Smooth muscle cell (in vitro differentiated cells): ENCODE measurements at regions not wholly inside any gene's neighbourhood (a gene's known extent, or its start where the extent isn't known, plus 50 kb on each side); places are given as distances from the start of the nearest gene placed in this dataset.

ENCODE experiments used
- DNase-seq: peaks from one replicate; lab custom pipeline; 2025; ENCODE audit not compliant: unreplicated experiment; lab: John Stamatoyannopoulos, UW
- H2AFZ ChIP-seq: fragments of 200-600 bp; sonication (generic); 2 replicates; pipeline ENCODE4 v1.6.0; 2016; ENCODE audit warnings: antibody characterized with exemption, low read depth, mild to moderate bottlenecking
- H3F3A ChIP-seq: fragments of 200-600 bp; sonication (generic); 2 replicates; pipeline ENCODE4 v1.6.0; 2017; ENCODE audit warnings: antibody characterized with exemption, low read depth
- H3K27ac ChIP-seq: fragments of 200-600 bp; sonication (generic); 2 replicates; pipeline ENCODE4 v1.5.1; 2016; ENCODE audit warnings: low read depth, mild to moderate bottlenecking
- H3K27me3 ChIP-seq: fragments of 200-600 bp; sonication (generic); 2 replicates; pipeline ENCODE4 v1.6.1; 2016; ENCODE audit warnings: low read depth, mild to moderate bottlenecking
- H3K36me3 ChIP-seq: fragments of 200-600 bp; sonication (generic); 2 replicates; pipeline ENCODE4 v1.5.1; 2016; ENCODE audit warnings: low read depth
- H3K4me1 ChIP-seq: fragments of 200-600 bp; sonication (generic); 2 replicates; pipeline ENCODE4 v1.5.1; 2016; ENCODE audit warnings: low read depth
- H3K4me2 ChIP-seq: fragments of 200-600 bp; sonication (generic); 2 replicates; pipeline ENCODE4 v1.6.0; 2016; ENCODE audit warnings: mild to moderate bottlenecking
- H3K4me3 ChIP-seq: fragments of 200-600 bp; sonication (generic); 2 replicates; pipeline ENCODE4 v1.5.1; 2016; ENCODE audit warnings: mild to moderate bottlenecking
- H3K79me2 ChIP-seq: fragments of 200-600 bp; sonication (generic); 2 replicates; pipeline ENCODE4 v1.6.0; 2016; ENCODE audit warnings: low read depth, mild to moderate bottlenecking
- H3K9ac ChIP-seq: fragments of 200-600 bp; sonication (generic); 2 replicates; pipeline ENCODE4 v1.6.0; 2016; ENCODE audit warnings: low read depth
- H3K9me3 ChIP-seq: fragments of 200-600 bp; sonication (generic); replicated peaks from 2 replicates; pipeline ENCODE4 v1.5.1; 2016; ENCODE audit warnings: low read depth
- H4K20me1 ChIP-seq: fragments of 200-600 bp; sonication (generic); 2 replicates; pipeline ENCODE4 v1.6.0; 2016; ENCODE audit warnings: low read depth
- WGBS: methylation state at CpG from one replicate; pipeline ENCODE4 v1.1.7; 2016; ENCODE audit warnings: low lambda C conversion rate; 5-methylcytosine and 5-hydroxymethylcytosine counted together
- TF ChIP-seq, protein P1 (sequence below): fragments of 200-600 bp; sonication (generic); IDR thresholded peaks from 2 replicates; pipeline ENCODE4 v1.5.1; 2017; ENCODE audit warnings: borderline replicate concordance, mild to moderate bottlenecking, antibody characterized with exemption; ENCODE audit not compliant: insufficient read depth, poor library complexity, severe bottlenecking

- Histone ChIP-seq H3K36me3 (no peaks in the 10 kb centered on the region), H3K9ac (no peak overlapping the region), H3K4me3 (no peak overlapping the region), H3K4me2 (no peak overlapping the region), H3K79me2 (no peaks in the 10 kb centered on the region), H4K20me1 (no peaks in the 10 kb centered on the region), H3K27ac (no peak overlapping the region), H3K4me1 (no peaks in the 10 kb centered on the region), H3F3A (no peaks in the 10 kb centered on the region), H2AFZ (no peak overlapping the region), H3K9me3 (no peaks in the 10 kb centered on the region), H3K27me3 (no peaks in the 10 kb centered on the region)
- no peak for DNase-seq
- TF ChIP-seq, protein P1, sequence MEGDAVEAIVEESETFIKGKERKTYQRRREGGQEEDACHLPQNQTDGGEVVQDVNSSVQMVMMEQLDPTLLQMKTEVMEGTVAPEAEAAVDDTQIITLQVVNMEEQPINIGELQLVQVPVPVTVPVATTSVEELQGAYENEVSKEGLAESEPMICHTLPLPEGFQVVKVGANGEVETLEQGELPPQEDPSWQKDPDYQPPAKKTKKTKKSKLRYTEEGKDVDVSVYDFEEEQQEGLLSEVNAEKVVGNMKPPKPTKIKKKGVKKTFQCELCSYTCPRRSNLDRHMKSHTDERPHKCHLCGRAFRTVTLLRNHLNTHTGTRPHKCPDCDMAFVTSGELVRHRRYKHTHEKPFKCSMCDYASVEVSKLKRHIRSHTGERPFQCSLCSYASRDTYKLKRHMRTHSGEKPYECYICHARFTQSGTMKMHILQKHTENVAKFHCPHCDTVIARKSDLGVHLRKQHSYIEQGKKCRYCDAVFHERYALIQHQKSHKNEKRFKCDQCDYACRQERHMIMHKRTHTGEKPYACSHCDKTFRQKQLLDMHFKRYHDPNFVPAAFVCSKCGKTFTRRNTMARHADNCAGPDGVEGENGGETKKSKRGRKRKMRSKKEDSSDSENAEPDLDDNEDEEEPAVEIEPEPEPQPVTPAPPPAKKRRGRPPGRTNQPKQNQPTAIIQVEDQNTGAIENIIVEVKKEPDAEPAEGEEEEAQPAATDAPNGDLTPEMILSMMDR = no peak
- 91% methylated on average over 6 of the region's 6 CpGs for WGBS
These were observed 523.1 kb upstream of the ID2 start for GRCh38 chr2:8158711-8159110.

GRCh38 chr2:8159211-8159965, 522.5 kb upstream of the ID2 start:
- TF ChIP-seq, protein P1 = no peak
- no peak overlapping the region for H3K4me3 ChIP-seq
- H3K36me3 ChIP-seq = no peaks in the 10 kb centered on the region
- H2AFZ ChIP-seq = no peak overlapping the region
- H3F3A ChIP-seq = no peaks in the 10 kb centered on the region
- H3K27ac ChIP-seq = no peak overlapping the region
- H3K4me1 ChIP-seq = no peaks in the 10 kb centered on the region
- no peaks in the 10 kb centered on the region for H3K9me3 ChIP-seq
- H3K79me2 ChIP-seq = no peaks in the 10 kb centered on the region
- no peak overlapping the region for H3K9ac ChIP-seq
- DNase-seq = no peak
- no peak overlapping the region for H3K4me2 ChIP-seq
- no peaks in the 10 kb centered on the region for H3K27me3 ChIP-seq
- no peaks in the 10 kb centered on the region for H4K20me1 ChIP-seq
- 86% methylated on average over 13 of the region's 13 CpGs for WGBS

- Histone ChIP-seq H3K4me3 (no peak overlapping the region), H2AFZ (no peak overlapping the region), H3K4me1 (no peaks in the 10 kb centered on the region), H3K9ac (no peak overlapping the region), H3K36me3 (no peaks in the 10 kb centered on the region), H3K27me3 (no peaks in the 10 kb centered on the region), H3F3A (no peaks in the 10 kb centered on the region), H4K20me1 (no peaks in the 10 kb centered on the region), H3K79me2 (no peaks in the 10 kb centered on the region), H3K9me3 (no peaks in the 10 kb centered on the region), H3K27ac (no peak overlapping the region), H3K4me2 (no peak overlapping the region)
- 87% methylated on average over 4 of the region's 4 CpGs for WGBS
- TF ChIP-seq, protein P1 = no peak
- DNase-seq = no peak
These were observed 521.8 kb upstream of the ID2 start for GRCh38 chr2:8159966-8160603.
